ENCODE measurements at regions not wholly inside any gene's neighbourhood (a gene's known extent, or its start where the extent isn't known, plus 50 kb on each side); places are given as distances from the start of the nearest gene placed in this dataset.
"Not testable (repeated sequence)": the region's sequence is repeated elsewhere in the genome, so short reads cannot be mapped to it uniquely, and the experiment has no call there.

DNA sequence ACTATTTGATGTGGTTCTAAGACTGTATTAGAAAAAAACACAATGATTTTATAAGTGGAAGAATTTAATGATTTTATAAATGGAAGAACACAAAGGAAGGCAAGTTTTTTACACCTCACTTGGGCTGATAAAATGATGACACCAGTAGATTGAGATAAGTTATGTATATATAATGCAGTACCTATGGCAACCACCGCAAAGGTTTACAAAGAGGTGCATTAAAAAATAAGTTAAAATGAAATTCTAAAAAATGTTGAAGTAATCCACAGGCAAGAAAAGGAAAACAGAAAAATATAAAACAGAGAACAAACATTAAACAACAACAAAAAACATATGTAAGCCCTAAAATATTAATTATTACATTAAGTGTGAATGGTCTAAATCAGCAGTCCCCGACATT, 490.9 kb upstream of the AADAT start:
- DNase-seq = no peak

DNA sequence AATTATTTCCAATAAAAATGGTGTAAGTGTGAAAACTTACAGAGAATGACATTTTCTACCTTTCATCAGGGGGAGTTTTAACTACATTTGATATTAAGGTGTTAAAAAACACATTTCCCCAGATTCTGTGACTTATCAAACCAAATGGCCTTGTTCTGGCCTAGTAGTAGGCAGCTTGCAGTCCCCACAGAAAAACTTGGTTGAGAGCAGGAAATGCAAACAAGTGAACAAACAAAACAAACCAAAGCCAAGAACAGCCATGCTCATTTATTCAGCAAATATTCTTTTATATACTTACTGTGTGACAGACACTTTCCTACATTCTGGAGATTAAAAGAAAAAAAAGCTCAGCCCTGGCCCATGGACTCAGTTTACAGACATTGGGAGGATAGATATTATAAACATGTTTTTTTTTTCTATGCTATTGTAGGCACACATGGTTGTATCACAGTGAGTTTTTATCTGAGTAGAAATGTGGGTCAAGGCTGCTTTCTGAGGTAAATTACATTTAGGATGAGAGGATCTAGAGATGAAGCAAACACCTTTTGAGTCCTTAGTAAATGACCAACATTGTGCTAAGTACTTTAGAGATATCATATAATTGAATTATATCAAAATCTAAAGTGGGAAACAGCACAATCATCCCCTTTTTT, 449.2 kb upstream of the AADAT start:
- no peak for DNase-seq

DNA sequence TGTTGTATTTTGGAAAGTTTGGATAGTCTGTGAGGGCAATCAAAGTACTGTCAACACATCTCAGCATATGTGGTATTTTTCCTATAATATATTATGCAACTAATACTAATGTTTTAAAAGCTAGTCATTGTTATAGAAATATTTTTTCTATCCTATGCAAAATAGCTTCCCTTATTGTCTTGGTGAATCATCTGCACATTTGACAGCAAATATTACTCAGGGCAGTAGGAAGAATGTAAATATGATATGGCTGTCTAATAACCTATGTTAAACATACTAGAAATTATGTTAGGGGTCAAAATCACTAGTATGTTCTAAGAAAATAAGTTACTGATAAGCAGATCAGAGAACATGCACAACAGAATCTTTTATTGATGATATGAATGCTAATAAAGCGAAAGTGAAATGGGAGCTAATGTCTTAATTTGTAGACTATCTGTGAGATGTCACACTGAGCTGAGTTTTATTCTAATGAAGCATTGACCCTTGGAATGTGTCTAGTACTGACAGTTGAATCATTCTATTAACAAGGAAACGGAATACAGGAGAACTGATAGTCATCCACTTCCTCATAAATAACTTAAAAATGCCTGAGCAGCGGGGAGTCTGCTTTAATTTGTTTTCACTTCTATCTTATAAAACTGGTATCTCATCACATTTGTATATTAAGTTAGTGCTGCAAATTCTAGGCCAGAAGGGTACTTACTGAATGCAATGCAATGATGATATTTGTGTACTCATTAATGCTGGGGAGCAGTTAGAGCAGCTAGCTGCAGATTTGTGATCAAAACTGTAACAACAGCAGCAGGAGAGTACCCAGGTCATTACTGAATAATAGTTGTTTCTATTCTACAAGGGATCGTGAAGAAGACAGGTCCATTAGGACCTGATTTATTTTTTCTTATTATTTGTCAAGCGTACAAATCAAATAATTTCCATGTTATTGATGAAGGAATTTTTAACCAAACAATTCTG, 440.3 kb upstream of the AADAT start:
- no peak for DNase-seq

DNA sequence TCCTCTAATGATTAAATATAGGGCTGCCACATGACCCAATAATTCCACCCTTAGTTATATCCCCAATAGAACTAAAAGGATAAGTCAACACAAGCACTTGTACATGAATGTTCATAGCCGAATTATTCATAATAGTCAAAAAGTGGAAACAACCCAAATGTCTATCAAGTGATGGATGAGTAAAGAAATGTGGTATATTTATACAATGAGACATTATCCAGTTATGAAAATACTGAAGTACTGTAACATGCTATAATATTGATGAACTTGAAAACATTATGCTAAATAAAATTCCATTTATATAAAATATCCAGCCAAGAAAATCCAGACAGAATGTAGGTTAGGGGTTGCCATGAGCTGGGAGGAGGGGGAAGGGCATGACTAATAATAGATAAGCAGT, 436.7 kb upstream of the AADAT start:
- DNase-seq = no peak

DNA sequence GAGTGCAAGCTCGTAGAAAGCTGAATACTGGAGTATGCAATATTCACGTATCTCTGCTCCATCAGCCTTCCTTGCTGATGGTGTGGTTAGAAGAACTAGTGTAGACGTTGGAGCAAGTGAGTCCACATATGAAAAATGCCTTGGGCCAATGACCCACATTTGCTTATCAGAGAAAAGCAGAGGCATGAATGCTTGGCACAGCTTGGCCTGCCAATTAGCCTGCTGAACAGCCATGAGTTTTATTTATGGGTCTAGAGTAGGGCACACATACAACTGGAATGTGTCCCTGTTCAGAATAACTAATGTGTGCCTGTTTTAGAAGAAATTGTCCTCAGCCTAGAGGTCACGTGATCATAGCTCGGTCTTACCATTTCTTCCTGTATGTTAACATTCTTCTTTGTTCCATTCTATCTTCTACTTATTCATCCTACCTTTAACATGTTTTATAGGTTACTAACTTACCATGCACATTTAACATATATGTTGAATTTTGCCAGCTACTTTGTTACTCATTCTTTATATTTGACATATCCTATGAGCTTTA, 432.7 kb upstream of the AADAT start:
- no peak for DNase-seq

DNA sequence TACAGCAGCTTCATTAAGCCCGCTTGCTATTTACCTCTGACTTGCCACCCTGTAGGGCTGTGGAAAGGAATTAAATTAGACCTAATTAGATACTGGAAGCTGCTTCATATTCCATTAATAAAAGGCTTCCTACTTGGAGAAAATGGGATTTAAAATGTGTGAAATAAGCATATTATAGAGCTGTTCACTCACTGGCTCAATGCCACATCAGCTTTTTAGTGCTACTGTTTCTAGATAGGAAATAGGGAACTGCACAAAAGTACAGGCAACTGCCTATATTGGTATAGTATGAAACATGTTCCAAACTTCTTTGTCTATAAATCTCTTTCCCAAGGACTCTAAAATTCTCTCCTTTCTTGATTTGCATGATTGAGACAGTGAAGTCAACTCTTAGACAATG, 407.9 kb upstream of the AADAT start:
- DNase-seq = no peak

DNA sequence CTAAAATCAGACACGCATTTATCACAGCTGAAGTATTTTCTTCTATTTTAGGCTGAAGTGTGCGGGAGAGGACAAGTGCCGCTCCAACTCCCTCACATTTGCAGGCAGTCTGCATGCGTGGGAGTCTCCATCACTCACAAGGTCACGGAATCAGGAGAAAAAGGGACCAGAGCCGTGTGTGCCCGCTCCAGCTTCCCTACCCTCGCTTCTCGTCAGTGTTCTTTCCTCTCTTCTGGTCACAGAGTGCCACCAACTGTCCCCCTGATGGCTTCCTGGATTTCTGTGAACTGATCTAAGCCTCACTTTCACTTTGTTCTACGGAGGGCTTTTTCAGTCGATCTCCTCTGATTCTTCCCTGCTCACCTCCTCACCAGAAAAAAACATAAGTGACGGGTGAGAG, 407.4 kb upstream of the AADAT start:
- no peak for DNase-seq

DNA sequence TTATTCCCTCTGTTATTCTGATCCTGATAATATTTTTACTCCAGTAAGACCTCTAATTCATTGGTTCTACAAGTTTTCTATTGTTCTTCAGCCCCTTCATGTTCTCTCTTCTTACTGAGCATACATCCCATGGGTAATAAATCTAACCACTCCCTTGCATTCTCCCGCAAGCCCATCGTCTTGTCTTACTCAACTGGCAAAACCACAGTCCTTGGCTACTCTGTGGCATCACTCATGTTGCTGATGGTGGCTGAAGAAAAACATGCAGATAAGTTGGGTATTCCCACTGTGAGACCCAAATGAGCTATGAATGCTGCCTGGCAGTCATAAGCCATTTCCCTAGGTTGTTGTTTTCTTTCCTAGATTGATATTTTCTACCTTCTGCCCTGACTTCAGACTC, 402.2 kb upstream of the AADAT start:
- DNase-seq = no peak

DNA sequence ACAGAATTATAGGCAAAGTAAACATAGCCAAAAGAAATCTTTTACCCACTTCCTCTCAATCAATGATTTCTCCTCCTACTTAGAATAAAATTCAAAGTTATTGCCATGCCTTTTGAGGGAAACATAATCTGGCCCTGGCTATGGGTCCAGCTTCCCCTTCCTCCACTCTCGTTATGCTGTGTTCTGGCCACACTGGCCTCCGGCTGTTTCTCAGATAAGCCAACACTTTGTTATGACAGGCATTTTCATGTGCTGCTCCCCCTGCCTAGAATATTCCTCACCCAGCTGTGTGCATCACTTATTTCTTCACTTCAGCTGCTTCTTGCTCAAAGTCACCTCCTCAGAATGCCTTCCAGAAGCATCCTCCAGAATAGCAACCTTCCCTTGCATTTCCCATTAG, 386.6 kb upstream of the AADAT start:
- DNase-seq = no peak

DNA sequence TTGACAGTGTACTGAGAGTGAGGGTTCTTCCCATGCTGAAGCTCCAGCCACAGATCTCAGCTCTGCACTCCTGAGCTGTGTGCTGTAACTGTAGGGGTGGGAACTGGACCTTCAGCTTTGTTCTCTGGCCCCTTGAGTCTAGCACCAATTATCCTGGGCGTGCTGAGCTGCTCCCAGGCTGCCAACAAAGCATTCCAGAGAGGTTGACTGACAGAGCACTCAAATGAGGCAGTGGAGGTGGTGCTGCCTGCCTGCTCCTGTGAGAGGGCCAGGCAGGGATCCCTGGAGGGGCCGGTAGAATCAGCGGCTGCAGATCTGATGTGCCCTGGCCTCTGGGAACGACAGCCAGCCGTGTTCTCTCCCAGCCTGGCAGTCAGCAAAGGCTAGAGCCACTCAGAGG, 375.7 kb upstream of the AADAT start:
- no peak for DNase-seq

DNA sequence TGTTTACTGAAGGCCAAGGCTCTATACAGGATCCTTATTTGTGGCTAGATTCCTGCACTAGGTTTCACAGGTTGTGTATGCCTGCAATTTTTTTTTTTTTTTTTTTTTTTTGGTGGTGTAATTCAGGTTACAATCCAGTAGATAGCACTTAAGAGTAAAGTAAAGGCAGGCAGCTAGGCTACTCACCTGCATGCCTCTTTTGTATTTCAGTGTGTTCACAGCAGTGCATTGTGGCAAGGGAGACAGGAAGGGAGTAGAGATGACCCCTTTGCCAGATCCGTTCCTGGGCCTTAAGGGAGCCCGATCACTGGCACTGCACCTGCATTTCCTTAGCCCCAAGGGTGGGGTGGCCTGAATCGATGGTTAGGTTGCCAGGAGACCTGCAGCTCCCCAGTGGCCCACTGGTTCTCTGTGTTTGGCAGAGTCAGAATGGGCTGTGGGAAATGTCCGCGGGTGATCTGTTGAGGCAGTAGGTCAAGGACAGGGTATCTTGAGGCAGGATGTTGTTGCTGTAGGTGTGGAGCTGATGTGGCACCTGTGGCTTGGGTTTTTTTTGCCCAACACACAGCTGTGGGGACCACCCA, 374.9 kb upstream of the AADAT start:
- no peak for DNase-seq

DNA sequence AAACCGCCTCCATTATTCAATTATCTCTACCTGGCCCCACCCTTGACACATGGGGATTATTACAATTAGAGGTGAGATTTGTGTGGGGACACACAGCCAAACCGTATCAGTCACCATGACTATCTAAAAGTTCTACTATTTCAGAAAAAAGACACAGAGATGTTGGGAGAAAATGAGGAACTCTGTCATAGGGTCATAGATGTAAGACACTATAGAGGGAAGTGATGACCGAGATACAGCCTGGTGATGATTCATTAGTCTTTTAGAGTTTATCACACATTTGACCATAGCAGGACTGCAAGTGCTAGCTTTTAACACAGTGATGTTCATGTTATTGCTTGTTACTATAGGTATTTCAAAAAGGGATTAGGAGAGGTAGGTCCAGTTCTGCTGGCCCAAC, 357.0 kb upstream of the AADAT start:
- DNase-seq = no peak

DNA sequence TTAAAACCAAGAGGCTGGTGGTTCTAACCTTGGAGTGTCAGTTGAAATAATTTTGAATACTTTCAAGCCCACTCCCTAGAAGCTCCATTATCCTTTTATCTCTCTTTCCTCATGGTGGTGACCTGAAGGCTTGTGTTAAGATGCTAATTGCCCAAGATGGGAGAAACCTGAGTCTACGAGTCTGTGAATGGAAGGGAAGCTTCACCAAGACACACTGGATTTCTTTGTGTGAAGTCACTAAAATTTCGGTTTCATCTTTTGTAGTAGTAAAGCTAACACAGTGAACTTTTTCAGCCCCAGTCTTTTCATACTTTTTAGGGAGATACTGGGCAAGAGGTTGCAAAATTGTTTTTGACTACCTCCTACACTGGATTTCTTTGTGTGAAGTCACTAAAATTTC, 351.4 kb upstream of the AADAT start:
- not testable (repeated sequence) for DNase-seq

DNA sequence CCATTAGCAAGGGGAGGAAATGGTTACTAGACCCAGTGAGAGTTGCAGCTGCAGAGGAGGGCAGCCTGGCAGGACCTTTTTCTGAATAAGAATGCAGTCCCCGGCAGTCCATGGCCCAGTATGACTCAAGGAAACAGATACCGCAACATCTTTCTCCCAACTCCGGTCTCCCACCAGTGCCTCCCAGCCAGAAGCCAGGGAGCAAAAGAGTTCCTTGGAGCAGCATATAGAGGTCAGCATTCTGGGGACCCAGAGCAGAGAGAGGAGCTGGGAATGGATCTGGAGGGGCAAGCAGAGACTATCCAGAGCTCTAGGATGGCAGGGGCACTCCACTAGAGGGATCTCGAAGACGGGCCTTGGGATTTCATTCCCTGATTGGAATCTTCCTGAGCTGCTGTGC, 339.2 kb upstream of the AADAT start:
- no peak for DNase-seq

DNA sequence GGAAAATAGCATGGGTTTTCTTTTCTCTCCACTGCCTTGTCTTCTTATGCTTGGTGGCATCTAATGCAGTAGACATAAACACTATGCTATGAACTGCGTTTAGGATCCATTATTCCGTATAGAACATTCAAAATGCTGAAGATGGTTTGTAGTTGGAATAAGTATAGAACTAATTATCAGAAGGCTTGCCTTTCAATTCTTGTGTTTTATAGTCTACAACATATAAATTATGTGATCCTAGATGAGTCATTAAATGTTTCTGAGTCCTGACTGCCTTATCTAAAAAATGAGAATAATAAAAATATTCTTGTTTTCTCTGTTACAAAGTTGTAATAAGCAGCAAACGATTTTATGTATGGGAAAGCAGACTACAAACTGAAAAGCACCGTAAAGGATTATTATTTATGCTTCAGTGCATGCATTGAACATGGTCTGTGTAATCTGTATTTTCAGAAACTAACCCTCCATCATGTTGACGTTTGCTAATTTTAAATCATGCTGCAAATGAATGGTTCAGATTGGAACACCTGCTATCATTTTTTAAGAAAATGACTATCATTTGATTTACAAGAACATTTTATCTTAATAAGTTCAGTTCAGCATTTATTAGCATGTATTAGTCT, 335.9 kb upstream of the AADAT start:
- no peak for DNase-seq

DNA sequence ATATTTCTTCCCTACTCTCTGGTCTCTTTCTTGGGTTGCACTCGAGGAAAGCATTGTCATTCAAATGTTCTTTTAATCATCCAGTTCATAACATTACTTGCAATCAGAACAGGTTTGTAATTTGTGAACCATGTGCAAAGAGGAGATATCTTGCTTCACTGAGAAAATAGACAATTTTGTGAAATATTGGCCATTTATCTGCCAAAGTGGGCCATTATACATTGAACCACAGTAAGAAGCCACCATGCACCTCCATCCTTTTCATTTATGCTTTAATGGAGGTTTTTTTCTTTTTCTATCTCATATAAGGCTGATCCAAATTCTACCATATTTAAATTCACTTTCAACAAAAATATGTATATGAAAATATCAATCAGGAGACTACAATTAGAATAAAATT, 335.3 kb upstream of the AADAT start:
- no peak for DNase-seq

DNA sequence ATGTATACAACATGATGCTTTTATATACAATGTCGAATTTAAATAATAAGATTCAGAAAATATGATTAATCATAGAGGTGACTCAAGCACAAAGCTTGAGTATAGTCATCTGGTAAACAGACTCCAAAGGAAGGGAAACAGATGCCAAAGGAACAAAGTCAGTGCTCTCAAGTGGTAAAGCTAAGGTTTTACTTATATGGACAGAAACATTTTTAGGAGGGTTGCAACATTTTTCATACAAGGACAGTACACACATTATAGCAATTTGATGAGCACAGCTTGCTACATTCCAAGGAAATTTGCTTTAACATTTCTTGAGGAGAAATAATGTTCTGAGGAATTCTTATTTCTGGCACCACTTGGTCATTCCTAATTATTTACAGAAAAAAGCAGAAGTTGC, 333.4 kb upstream of the AADAT start:
- no peak for DNase-seq

DNA sequence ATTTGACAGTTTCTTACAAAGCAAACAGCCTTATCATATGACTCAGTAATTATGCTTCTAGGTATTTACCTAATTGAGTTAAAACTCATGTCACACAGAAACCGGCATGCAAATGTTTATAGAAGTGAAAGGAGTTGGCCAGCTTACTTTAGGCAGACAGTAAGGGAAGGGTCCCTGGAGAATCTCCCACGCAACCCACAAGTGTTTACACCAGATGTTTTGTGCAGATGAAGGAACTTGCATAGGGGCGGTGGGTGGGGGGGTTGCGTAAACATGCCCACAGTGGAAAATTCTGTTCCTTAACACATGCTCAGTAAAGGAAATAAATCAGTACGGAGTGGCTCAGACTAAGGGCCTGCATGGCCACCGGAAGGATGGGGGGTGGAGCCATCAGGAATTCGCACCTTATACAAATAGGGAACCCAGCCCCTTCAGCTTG, 330.5 kb upstream of the AADAT start:
- DNase-seq = no peak

DNA sequence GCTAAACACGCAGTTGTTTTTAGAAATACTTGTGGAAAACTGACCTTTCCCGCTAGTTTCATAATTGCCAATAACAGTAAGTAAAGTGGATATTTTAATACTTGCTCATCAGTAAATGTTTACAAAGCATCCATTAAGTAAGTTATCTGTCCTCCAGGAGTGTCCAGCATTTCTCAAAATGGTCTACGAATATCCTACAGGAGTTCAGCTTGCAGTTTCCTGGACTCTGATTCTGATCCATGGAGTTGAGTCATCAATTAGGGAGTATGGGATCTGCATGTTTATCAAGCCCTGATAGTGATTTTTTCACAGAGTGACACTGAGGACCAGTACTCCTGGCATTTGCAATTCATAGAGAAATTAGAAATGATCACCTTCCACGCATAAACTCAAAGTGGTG, 325.2 kb upstream of the AADAT start:
- DNase-seq = no peak

DNA sequence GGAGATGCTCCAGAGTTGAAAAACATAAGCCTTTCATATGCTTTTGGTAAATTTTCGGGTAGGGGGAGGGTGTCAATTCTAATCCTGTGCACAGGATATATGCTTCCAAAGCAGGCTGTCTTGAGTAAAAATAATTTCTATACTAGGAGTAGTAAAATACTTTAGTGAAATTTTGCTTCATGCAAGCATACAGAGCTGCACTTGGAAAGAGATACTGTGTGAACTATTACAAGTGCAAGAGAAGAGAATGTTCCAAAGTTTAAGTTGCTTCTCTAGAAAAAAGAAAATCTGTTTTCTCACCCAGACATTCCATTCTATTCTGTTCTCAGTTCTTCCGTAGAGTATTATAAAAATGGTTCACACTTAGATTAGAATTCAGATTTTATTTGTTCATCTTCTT, 324.6 kb upstream of the AADAT start:
- no peak for DNase-seq

DNA sequence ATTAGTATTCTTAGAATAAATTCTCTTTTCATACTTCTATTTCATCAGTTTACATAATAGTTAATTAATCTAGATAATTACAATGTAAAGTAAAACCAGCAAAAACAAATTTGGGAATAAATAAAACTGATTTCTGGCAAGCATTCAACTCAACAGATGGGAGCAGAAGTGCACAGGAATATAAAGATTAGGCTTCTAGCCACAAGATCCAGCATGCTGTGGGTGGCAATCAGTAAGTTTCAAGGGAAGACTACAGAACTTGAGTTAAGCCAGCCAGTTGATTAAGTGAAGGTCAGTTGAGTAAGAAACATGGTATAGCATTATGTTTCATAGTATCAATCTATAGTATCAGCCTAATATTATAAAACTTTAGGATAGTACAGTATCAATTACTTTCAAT, 324.2 kb upstream of the AADAT start:
- no peak for DNase-seq

DNA sequence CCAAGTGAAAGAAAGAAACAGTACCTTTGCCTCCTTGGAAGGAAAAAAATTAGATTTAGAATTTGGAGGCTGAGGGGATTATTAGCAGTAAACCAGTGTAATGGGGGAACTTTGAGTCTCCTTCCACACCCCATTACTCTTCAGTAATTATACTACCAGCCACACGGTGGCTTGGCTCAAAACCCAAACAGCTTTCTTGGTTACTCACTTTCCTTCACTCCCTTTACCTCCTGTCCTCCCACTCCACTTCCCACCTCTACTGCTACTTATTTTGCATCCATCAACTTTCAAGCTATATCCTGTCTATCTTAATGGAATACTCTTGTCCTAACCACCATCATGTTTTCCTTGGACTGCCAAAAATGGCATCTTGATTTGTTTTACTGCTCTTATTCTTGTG, 310.6 kb upstream of the AADAT start:
- no peak for DNase-seq

Measured in skin of body (tissue), 1 donor.